HepG2 (cell line): ENCODE measurements at regions not wholly inside any gene's neighbourhood (a gene's known extent, or its start where the extent isn't known, plus 50 kb on each side); places are given as distances from the start of the nearest gene placed in this dataset.

Source experiments
- ATAC-seq: fragments of 200-7000 bp; cut with Tn5 transposase; 3 replicates; pipeline ENCODE4 v1.9.1; 2020; ENCODE audit warnings: mild to moderate bottlenecking, moderate library complexity
- BruUV-seq: library from RNA; stranded (reverse); fragments of 400-500 nt; replicated peaks from 2 replicates; lab custom pipeline; 2021; lab: Mats Ljungman, UMichigan
- CTCF ChIA-PET: fragments of 300-600 bp; formaldehyde crosslinking; extraction: SDS; loops from one replicate; lab custom pipeline; 2021; ENCODE audit warnings: low total read pairs, inconsistent platforms, low intra/inter-chr PET ratio; lab: Yijun Ruan, JAX
- POLR2A ChIA-PET: fragments of 350-600 bp; sonication (Branson Sonifier 250); formaldehyde crosslinking; loops from one replicate; lab custom pipeline; 2020; ENCODE audit warnings: antibody characterized with exemption, inconsistent platforms; lab: Yijun Ruan, JAX
- DNase-seq: peaks from one replicate; pipeline ENCODE4 v3.0.0-alpha.2; 2015; ENCODE audit warnings: low spot score
- FAIRE-seq: peaks from 3 replicates; lab custom pipeline; 2011; peaks lifted over from hg19 to GRCh38; lab: Jason Lieb, UNC
- H2AFZ ChIP-seq: one replicate; pipeline ENCODE4 v1.6.1; 2011; ENCODE audit warnings: low read length, inconsistent platforms
- H3K27ac ChIP-seq: fragments of 300-600 bp; 3 replicates; pipeline ENCODE4 v1.8.0; 2011; ENCODE audit warnings: mixed run types, mild to moderate bottlenecking, mixed read lengths, low read length, inconsistent platforms; ENCODE audit not compliant: insufficient read depth; ENCODE audit errors: extremely low read length
- H3K27me3 ChIP-seq, 2 experiments: fragments of 200-600 bp in 1 of 2; 2 replicates in 1 of 2; 3 replicates in 1 of 2; pipeline versions ENCODE4 v1.6.0 to v1.8.0; 2011; ENCODE audit warnings: low read length in 2 of 2, mild to moderate bottlenecking in 2 of 2, moderate library complexity in 2 of 2, inconsistent platforms in 1 of 2; ENCODE audit not compliant: insufficient read depth in 2 of 2, control insufficient read depth in 1 of 2
- H3K36me3 ChIP-seq, 2 experiments: fragments of 200-600 bp in 1 of 2; replicated peaks in 1 of 2; 2 replicates in 1 of 2; 3 replicates in 1 of 2; pipeline versions ENCODE4 v1.5.1 to v1.8.0; 2011; ENCODE audit warnings: low read length in 2 of 2, inconsistent platforms in 1 of 2; ENCODE audit not compliant: insufficient read depth in 2 of 2, control insufficient read depth in 1 of 2
- H3K4me1 ChIP-seq: 2 replicates; pipeline ENCODE4 v1.5.1; 2012; ENCODE audit warnings: low read length, inconsistent platforms; ENCODE audit not compliant: insufficient read depth
- H3K4me2 ChIP-seq: 2 replicates; pipeline ENCODE4 v1.6.0; 2011; ENCODE audit warnings: low read depth, low read length, inconsistent platforms
- H3K4me3 ChIP-seq, 3 experiments: fragments of 200-600 bp in 1 of 3; sonication (generic), shearing (Covaris generic) in 1 of 3; replicated peaks in 1 of 3; 2 replicates each; pipeline ENCODE4 v1.5.1; 2011 to 2016; ENCODE audit warnings: low read length in 3 of 3, inconsistent platforms in 2 of 3, low read depth in 2 of 3, mild to moderate bottlenecking in 2 of 3, control low read depth in 1 of 3, mixed read lengths in 1 of 3; ENCODE audit not compliant: insufficient read depth in 1 of 3
- H3K79me2 ChIP-seq: one replicate; pipeline ENCODE4 v1.6.1; 2011; ENCODE audit warnings: low read length, inconsistent platforms; ENCODE audit not compliant: insufficient read depth
- H3K9ac ChIP-seq: 2 replicates; pipeline ENCODE4 v1.6.0; 2011; ENCODE audit warnings: mild to moderate bottlenecking, low read depth, low read length, inconsistent platforms; ENCODE audit not compliant: insufficient read depth
- H3K9me3 ChIP-seq: 2 replicates; pipeline ENCODE4 v1.5.1; 2012; ENCODE audit warnings: mild to moderate bottlenecking, low read length
- H4K20me1 ChIP-seq: 2 replicates; pipeline ENCODE4 v1.6.0; 2011; ENCODE audit warnings: inconsistent platforms, mild to moderate bottlenecking, low read length, moderate library complexity; ENCODE audit not compliant: insufficient read depth
- EEA1 ChIP-seq: sonication (generic); formaldehyde crosslinking; IDR thresholded peaks from 2 replicates; pipeline ENCODE4 v1.5.1; 2020; ENCODE audit warnings: mild to moderate bottlenecking, missing genetic modification reagents, borderline replicate concordance
- FOXA3 ChIP-seq: IDR thresholded peaks from 2 replicates; pipeline ENCODE4 v1.6.1; 2016; ENCODE audit warnings: missing genetic modification reagents, missing compliant biosample characterization
- IRF2 ChIP-seq: IDR thresholded peaks from 2 replicates; pipeline ENCODE4 v1.6.1; 2018; ENCODE audit warnings: missing genetic modification reagents, missing compliant biosample characterization
- JDP2 ChIP-seq: sonication (generic); formaldehyde crosslinking; IDR thresholded peaks from 2 replicates; pipeline ENCODE4 v1.8.1; 2022; ENCODE audit warnings: missing genetic modification reagents, borderline replicate concordance
- MYC ChIP-seq: sonication (generic); formaldehyde crosslinking; IDR thresholded peaks from 2 replicates; pipeline ENCODE4 v1.9.0; 2021; ENCODE audit warnings: missing genetic modification reagents, borderline replicate concordance
- NBN ChIP-seq: fragments of 450-650 bp; conservative IDR thresholded peaks from 2 replicates; pipeline ENCODE4 v1.6.1; 2017
- PHF21A ChIP-seq: sonication (generic); formaldehyde crosslinking; IDR thresholded peaks from 2 replicates; pipeline ENCODE4 v1.5.0; 2020; ENCODE audit warnings: mild to moderate bottlenecking, missing genetic modification reagents
- RFXAP ChIP-seq: sonication (generic); formaldehyde crosslinking; IDR thresholded peaks from 2 replicates; pipeline ENCODE4 v1.4.0; 2020; ENCODE audit warnings: missing genetic modification reagents, borderline replicate concordance
- SOX6 ChIP-seq, 2 experiments: fragments of 450-650 bp in 1 of 2; sonication (generic) in 1 of 2; formaldehyde crosslinking in 1 of 2; IDR thresholded peaks; 2 replicates each; pipeline versions ENCODE4 v1.4.0 to v1.6.1; 2017 to 2020; ENCODE audit warnings: antibody characterized with exemption in 1 of 2, mild to moderate bottlenecking in 1 of 2, missing genetic modification reagents in 1 of 2
- TMF1 ChIP-seq: sonication (generic); formaldehyde crosslinking; IDR thresholded peaks from 2 replicates; pipeline ENCODE4 v1.8.1; 2022; ENCODE audit warnings: low read depth, missing genetic modification reagents
- ZFP36L1 ChIP-seq: sonication (generic); formaldehyde crosslinking; IDR thresholded peaks from 2 replicates; pipeline ENCODE4 v1.8.0; 2022; ENCODE audit warnings: mild to moderate bottlenecking, missing genetic modification reagents, moderate library complexity
- ZFP82 ChIP-seq: sonication (generic); formaldehyde crosslinking; IDR thresholded peaks from 2 replicates; pipeline ENCODE4 v1.5.1; 2020; ENCODE audit warnings: mild to moderate bottlenecking, missing genetic modification reagents, borderline replicate concordance
- ZNF180 ChIP-seq: sonication (generic); formaldehyde crosslinking; IDR thresholded peaks from 2 replicates; pipeline ENCODE4 v1.4.0; 2020; ENCODE audit warnings: low read depth, missing genetic modification reagents, borderline replicate concordance
- ZNF225 ChIP-seq: sonication (generic); formaldehyde crosslinking; IDR thresholded peaks from 2 replicates; pipeline ENCODE4 v1.4.0; 2020; ENCODE audit warnings: mild to moderate bottlenecking, missing genetic modification reagents
- WGBS: methylation state at CpG from one replicate; pipeline ENCODE4 v1.1.6; 2017; ENCODE audit warnings: low lambda C conversion rate; 5-methylcytosine and 5-hydroxymethylcytosine counted together
- in situ Hi-C: cut with HindIII; loops from 2 replicates; pipeline ENCODE4 v1.10.0; 2017; ENCODE audit warnings: low pct_unique_long_range_greater_than_20kb; ENCODE audit not compliant: extremely low pct_ligation_motif_present
- intact Hi-C: fragments of 100-400 bp; cut with micrococcal nuclease; formaldehyde crosslinking; loops from one replicate; pipeline ENCODE4 v1.10.0; 2022; ENCODE audit not compliant: unreplicated experiment
- TF ChIP-seq, protein P1 (sequence below): sonication (generic); formaldehyde crosslinking; IDR thresholded peaks from 2 replicates; pipeline ENCODE4 v1.4.0; 2020; ENCODE audit warnings: mild to moderate bottlenecking, missing genetic modification reagents
- TF ChIP-seq, protein P2 (sequence below): sonication (generic); formaldehyde crosslinking; IDR thresholded peaks from 2 replicates; pipeline ENCODE4 v1.8.0; 2022; ENCODE audit warnings: mild to moderate bottlenecking, missing genetic modification reagents, moderate library complexity
- TF ChIP-seq, protein P3 (sequence below): sonication (generic); formaldehyde crosslinking; IDR thresholded peaks from 2 replicates; pipeline ENCODE4 v1.9.0; 2021; ENCODE audit warnings: missing genetic modification reagents, borderline replicate concordance
- TF ChIP-seq, protein P4 (sequence below): sonication (generic); formaldehyde crosslinking; IDR thresholded peaks from 2 replicates; pipeline ENCODE4 v1.8.0; 2023; ENCODE audit warnings: mild to moderate bottlenecking, missing genetic modification reagents
- TF ChIP-seq, protein P5 (sequence below): sonication (generic); formaldehyde crosslinking; IDR thresholded peaks from 2 replicates; pipeline ENCODE4 v1.8.0; 2022; ENCODE audit warnings: low read depth, missing genetic modification reagents

DNA sequence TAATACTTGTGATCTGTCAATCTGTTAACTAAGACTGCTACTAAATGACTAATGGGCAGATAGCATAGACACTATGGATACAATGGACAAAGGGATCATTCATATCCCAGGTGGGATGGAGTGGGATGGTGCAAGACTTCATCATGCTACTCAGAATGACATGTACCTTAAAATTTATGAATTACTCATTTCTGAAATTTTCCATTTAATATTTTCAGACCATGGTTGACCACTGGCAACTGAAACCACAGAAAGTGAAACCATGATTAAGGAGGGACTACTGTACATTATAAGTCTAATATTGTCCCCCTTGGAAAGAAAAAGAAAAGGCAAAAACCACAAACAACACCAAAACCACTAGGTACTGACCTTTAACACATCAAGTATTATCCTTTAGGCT lies 247.0 kb upstream of the SYT4 start (continued):
- TF ChIP-seq SOX6 (IDR thresholded peaks at IDR 0.05) (no peak), SOX6 (CRISPR knock-in tag; IDR thresholded peaks at IDR 0.05) (no peak), ZNF180 (CRISPR knock-in tag) (no peak), IRF2 (CRISPR knock-in tag) (no peak), EEA1 (CRISPR knock-in tag) (no peak), TMF1 (CRISPR knock-in tag) (no peak), FOXA3 (no peak)
- TF ChIP-seq, protein P1, sequence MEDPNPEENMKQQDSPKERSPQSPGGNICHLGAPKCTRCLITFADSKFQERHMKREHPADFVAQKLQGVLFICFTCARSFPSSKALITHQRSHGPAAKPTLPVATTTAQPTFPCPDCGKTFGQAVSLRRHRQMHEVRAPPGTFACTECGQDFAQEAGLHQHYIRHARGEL = no peak
- TF ChIP-seq, protein P2, sequence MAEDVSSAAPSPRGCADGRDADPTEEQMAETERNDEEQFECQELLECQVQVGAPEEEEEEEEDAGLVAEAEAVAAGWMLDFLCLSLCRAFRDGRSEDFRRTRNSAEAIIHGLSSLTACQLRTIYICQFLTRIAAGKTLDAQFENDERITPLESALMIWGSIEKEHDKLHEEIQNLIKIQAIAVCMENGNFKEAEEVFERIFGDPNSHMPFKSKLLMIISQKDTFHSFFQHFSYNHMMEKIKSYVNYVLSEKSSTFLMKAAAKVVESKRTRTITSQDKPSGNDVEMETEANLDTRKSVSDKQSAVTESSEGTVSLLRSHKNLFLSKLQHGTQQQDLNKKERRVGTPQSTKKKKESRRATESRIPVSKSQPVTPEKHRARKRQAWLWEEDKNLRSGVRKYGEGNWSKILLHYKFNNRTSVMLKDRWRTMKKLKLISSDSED (CRISPR knock-in tag) = no peak
- TF ChIP-seq, protein P3, sequence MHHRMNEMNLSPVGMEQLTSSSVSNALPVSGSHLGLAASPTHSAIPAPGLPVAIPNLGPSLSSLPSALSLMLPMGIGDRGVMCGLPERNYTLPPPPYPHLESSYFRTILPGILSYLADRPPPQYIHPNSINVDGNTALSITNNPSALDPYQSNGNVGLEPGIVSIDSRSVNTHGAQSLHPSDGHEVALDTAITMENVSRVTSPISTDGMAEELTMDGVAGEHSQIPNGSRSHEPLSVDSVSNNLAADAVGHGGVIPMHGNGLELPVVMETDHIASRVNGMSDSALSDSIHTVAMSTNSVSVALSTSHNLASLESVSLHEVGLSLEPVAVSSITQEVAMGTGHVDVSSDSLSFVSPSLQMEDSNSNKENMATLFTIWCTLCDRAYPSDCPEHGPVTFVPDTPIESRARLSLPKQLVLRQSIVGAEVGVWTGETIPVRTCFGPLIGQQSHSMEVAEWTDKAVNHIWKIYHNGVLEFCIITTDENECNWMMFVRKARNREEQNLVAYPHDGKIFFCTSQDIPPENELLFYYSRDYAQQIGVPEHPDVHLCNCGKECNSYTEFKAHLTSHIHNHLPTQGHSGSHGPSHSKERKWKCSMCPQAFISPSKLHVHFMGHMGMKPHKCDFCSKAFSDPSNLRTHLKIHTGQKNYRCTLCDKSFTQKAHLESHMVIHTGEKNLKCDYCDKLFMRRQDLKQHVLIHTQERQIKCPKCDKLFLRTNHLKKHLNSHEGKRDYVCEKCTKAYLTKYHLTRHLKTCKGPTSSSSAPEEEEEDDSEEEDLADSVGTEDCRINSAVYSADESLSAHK (CRISPR knock-in tag) = no peak

DNA sequence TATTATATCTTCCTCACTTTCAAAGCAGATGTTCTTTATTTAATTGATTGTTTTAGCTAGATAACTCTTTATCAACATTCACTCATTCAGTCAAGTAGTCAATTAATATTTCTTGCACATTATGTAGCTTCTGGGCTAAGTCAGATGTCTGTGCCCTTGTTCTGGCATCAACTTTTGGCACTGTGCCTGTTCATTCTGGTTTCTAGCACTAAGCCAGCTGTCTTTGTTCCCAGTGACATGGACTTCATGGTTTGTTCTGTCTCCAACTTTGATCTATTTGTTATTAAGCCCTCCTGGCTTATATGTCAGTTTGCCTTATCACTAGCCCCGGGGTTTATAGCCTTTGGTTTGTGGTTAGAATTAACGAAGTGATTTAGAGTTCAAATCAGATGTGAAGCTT lies 247.9 kb upstream of the SYT4 start:
- BruUV-seq = no TSS peak
- Histone ChIP-seq H3K9ac (no peak overlapping the region), H4K20me1 (no peaks in the 10 kb centered on the region), H3K9me3 (peaks cover 5% of the 10 kb centered on the region; the same call in 1 of the 2 replicates), H3K27ac (no peak overlapping the region), H3K4me3 (no peak overlapping the region), H3K79me2 (no peaks in the 10 kb centered on the region), H3K27me3 (no peaks in the 10 kb centered on the region), H3K4me2 (no peak overlapping the region), H3K36me3 (no peaks in the 10 kb centered on the region), H2AFZ (no peak overlapping the region), H3K4me1 (no peaks in the 10 kb centered on the region)
- ChIA-PET CTCF (no interaction called here), POLR2A (no interaction called here)
- 0% methylated on average over 2 of the region's 2 CpGs for WGBS
- ATAC-seq (no peak), DNase-seq (no peak), FAIRE-seq (no peak)
- intact Hi-C loops (no loop called here), in situ Hi-C loops (no loop called here)
- TF ChIP-seq RFXAP (CRISPR knock-in tag) (no peak), PHF21A (CRISPR knock-in tag) (no peak), ZNF225 (CRISPR knock-in tag) (no peak), NBN (no peak), ZFP36L1 (no peak), JDP2 (CRISPR knock-in tag) (no peak), MYC (CRISPR knock-in tag) (no peak), ZFP82 (no peak)
- TF ChIP-seq, protein P4, sequence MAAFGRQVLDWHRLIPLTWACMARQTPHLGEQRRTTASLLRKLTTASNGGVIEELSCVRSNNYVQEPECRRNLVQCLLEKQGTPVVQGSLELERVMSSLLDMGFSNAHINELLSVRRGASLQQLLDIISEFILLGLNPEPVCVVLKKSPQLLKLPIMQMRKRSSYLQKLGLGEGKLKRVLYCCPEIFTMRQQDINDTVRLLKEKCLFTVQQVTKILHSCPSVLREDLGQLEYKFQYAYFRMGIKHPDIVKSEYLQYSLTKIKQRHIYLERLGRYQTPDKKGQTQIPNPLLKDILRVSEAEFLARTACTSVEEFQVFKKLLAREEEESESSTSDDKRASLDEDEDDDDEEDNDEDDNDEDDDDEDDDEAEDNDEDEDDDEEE (CRISPR knock-in tag) = no peak
- TF ChIP-seq, protein P5, sequence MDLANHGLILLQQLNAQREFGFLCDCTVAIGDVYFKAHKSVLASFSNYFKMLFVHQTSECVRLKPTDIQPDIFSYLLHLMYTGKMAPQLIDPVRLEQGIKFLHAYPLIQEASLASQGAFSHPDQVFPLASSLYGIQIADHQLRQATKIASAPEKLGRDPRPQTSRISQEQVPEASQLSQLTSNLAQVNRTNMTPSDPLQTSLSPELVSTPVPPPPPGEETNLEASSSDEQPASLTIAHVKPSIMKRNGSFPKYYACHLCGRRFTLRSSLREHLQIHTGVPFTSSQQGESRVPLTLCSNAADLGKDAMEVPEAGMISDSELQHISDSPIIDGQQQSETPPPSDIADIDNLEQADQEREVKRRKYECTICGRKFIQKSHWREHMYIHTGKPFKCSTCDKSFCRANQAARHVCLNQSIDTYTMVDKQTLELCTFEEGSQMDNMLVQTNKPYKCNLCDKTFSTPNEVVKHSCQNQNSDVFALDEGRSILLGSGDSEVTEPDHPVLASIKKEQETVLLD (CRISPR knock-in tag) = no peak
